ENCODE measurements at regions not wholly inside any gene's neighbourhood (a gene's known extent, or its start where the extent isn't known, plus 50 kb on each side); places are given as distances from the start of the nearest gene placed in this dataset.

GRCh38 chr7:25718596-25718995, 433.4 kb upstream of the NFE2L3 start:
- no peak for TF ChIP-seq CTCF (IDR thresholded peaks at IDR 0.05)
- TF ChIP-seq POLR2A (IDR thresholded peaks at IDR 0.05), result no peak
